ENCODE measurements at regions not wholly inside any gene's neighbourhood (a gene's known extent, or its start where the extent isn't known, plus 50 kb on each side); places are given as distances from the start of the nearest gene placed in this dataset.

GRCh38 chr4:12172198-12172973 lies 743.7 kb upstream of the HS3ST1 start:
- Mint-ChIP-seq H3K9me3 (peaks cover 22% of the 10 kb centered on the region), H3K4me3 (ENCODE audit: low read depth) (no peak overlapping the region)
- no peak for DNase-seq (ENCODE audit: low spot score)

DNA sequence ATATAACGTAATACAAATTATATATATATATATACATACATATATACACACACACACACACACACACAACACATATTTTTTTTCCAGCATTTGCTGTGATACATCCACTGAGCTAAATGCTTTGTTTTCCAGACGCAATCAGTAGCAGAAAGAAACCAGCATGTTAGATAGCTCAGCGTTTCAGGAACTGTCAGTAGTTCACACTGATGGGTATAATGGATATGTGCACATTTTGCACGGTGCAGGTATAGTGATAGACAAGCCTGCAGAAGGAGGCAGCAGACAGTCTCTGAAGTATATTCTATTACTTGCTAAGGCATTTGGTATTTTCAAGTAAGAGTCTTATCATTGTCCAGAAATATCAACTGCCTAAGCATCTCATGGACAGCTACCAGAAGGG lies 741.6 kb upstream of the HS3ST1 start:
- H3K9me3 Mint-ChIP-seq: peaks cover 16% of the 10 kb centered on the region
- no peak overlapping the region for H3K4me3 Mint-ChIP-seq (ENCODE audit: low read depth)
- H3K36me3 Mint-ChIP-seq (ENCODE audit: low read depth): no peaks in the 10 kb centered on the region
- DNase-seq (ENCODE audit: low spot score): no peak
- intact Hi-C loops (cut with micrococcal nuclease): no loop called here
- H3K27ac Mint-ChIP-seq: no peak overlapping the region
- no peaks in the 10 kb centered on the region for H3K27me3 Mint-ChIP-seq (ENCODE audit: low read depth)
- H3K4me1 Mint-ChIP-seq (ENCODE audit: low read depth): no peaks in the 10 kb centered on the region

More at GRCh38 chr4:12172198-12172973, 743.7 kb upstream of the HS3ST1 start:
- intact Hi-C loops (cut with micrococcal nuclease): no loop called here
- H3K27me3 Mint-ChIP-seq (ENCODE audit: low read depth): no peaks in the 10 kb centered on the region
- no peaks in the 10 kb centered on the region for H3K36me3 Mint-ChIP-seq (ENCODE audit: low read depth)
- no peak overlapping the region for H3K27ac Mint-ChIP-seq
- H3K4me1 Mint-ChIP-seq (ENCODE audit: low read depth): no peaks in the 10 kb centered on the region

DNA sequence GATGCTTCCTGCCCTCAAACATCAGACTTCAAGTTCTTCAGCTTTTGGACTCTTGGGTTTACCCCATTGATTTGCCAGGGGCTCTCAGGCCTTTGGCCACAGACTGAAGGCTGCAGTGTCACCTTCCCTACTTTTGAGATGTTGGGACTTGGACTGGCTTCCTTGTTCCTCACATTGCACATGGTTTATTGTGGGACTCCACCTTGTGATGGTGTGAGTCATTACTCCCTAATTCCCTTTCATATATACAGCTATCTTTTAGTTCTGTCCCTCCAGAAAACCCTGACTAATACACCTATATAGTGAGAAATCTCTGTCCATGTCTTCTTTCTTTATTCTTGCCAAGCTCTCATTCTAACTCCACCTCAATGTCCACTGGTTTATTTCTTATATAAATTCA lies 736.9 kb upstream of the HS3ST1 start:
- intact Hi-C loops (cut with micrococcal nuclease): no loop called here
- Mint-ChIP-seq H3K4me1 (ENCODE audit: low read depth) (no peaks in the 10 kb centered on the region), H3K27ac (no peak overlapping the region), H3K4me3 (ENCODE audit: low read depth) (no peak overlapping the region), H3K9me3 (peaks cover 22% of the 10 kb centered on the region), H3K36me3 (ENCODE audit: low read depth) (no peaks in the 10 kb centered on the region), H3K27me3 (ENCODE audit: low read depth) (no peaks in the 10 kb centered on the region)
- DNase-seq (ENCODE audit: low spot score): no peak

GRCh38 chr4:12146339-12146738 lies 717.6 kb upstream of the HS3ST1 start:
- intact Hi-C loops (cut with micrococcal nuclease): no loop called here
- H3K9me3 Mint-ChIP-seq: peaks cover 13% of the 10 kb centered on the region
- H3K4me1 Mint-ChIP-seq (ENCODE audit: low read depth): no peaks in the 10 kb centered on the region
- H3K27me3 Mint-ChIP-seq (ENCODE audit: low read depth): no peaks in the 10 kb centered on the region
- DNase-seq (ENCODE audit: low spot score): no peak
- no peak overlapping the region for H3K4me3 Mint-ChIP-seq (ENCODE audit: low read depth)
- no peak overlapping the region for H3K27ac Mint-ChIP-seq
- H3K36me3 Mint-ChIP-seq (ENCODE audit: low read depth): no peaks in the 10 kb centered on the region

- H3K9me3 Mint-ChIP-seq: peaks cover 9% of the 10 kb centered on the region
- intact Hi-C loops (cut with micrococcal nuclease): no loop called here
- H3K4me1 Mint-ChIP-seq (ENCODE audit: low read depth): no peaks in the 10 kb centered on the region
- no peaks in the 10 kb centered on the region for H3K27me3 Mint-ChIP-seq (ENCODE audit: low read depth)
- no peaks in the 10 kb centered on the region for H3K36me3 Mint-ChIP-seq (ENCODE audit: low read depth)
- H3K4me3 Mint-ChIP-seq (ENCODE audit: low read depth): no peak overlapping the region
- DNase-seq (ENCODE audit: low spot score): no peak
- H3K27ac Mint-ChIP-seq: no peak overlapping the region
These were observed 717.1 kb upstream of the HS3ST1 start for GRCh38 chr4:12145768-12146167.

- Mint-ChIP-seq H3K4me3 (ENCODE audit: low read depth) (no peak overlapping the region), H3K4me1 (ENCODE audit: low read depth) (no peaks in the 10 kb centered on the region), H3K27ac (no peak overlapping the region), H3K9me3 (peaks cover 9% of the 10 kb centered on the region), H3K36me3 (ENCODE audit: low read depth) (no peaks in the 10 kb centered on the region), H3K27me3 (ENCODE audit: low read depth) (no peaks in the 10 kb centered on the region)
- intact Hi-C loops (cut with micrococcal nuclease): no loop called here
- no peak for DNase-seq (ENCODE audit: low spot score)
These were observed 716.4 kb upstream of the HS3ST1 start for GRCh38 chr4:12145106-12145505.

GRCh38 chr4:12144051-12144450 lies 715.4 kb upstream of the HS3ST1 start:
- H3K27me3 Mint-ChIP-seq (ENCODE audit: low read depth): no peaks in the 10 kb centered on the region
- no peaks in the 10 kb centered on the region for H3K4me1 Mint-ChIP-seq (ENCODE audit: low read depth)
- H3K9me3 Mint-ChIP-seq: peaks cover 8% of the 10 kb centered on the region
- no peak for DNase-seq (ENCODE audit: low spot score)
- no peaks in the 10 kb centered on the region for H3K36me3 Mint-ChIP-seq (ENCODE audit: low read depth)
- H3K4me3 Mint-ChIP-seq (ENCODE audit: low read depth): no peak overlapping the region
- intact Hi-C loops (cut with micrococcal nuclease): no loop called here
- H3K27ac Mint-ChIP-seq: no peak overlapping the region

DNA sequence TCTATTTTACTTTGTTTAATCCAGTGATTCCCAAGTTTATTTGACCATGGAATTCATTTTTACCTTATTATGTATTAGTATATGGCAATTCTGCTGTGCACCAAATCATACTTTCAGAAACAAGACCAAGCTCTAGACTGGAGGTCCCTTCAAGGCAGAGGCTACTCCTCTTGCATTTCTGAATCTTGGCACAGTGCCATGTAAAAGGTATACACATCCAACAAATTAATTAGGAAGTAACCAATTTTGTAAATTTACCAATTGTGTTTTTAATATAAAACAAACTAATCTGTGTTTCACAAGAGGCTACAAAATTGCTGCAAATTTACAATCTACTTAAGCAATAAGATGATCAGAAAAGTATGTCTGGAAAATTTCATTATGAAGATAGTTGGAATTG lies 712.2 kb upstream of the HS3ST1 start:
- Mint-ChIP-seq H3K4me1 (ENCODE audit: low read depth) (no peaks in the 10 kb centered on the region), H3K27ac (no peak overlapping the region), H3K36me3 (ENCODE audit: low read depth) (no peaks in the 10 kb centered on the region), H3K27me3 (ENCODE audit: low read depth) (no peaks in the 10 kb centered on the region), H3K4me3 (ENCODE audit: low read depth) (no peak overlapping the region), H3K9me3 (peaks cover 9% of the 10 kb centered on the region)
- no peak for DNase-seq (ENCODE audit: low spot score)
- intact Hi-C loops (cut with micrococcal nuclease): no loop called here

- intact Hi-C loops (cut with micrococcal nuclease): no loop called here
- DNase-seq (ENCODE audit: low spot score): no peak
- Mint-ChIP-seq H3K4me1 (ENCODE audit: low read depth) (no peaks in the 10 kb centered on the region), H3K27me3 (ENCODE audit: low read depth) (no peaks in the 10 kb centered on the region), H3K27ac (no peak overlapping the region), H3K36me3 (ENCODE audit: low read depth) (no peaks in the 10 kb centered on the region), H3K4me3 (ENCODE audit: low read depth) (no peak overlapping the region), H3K9me3 (peaks cover 9% of the 10 kb centered on the region)
These were observed 710.6 kb upstream of the HS3ST1 start for GRCh38 chr4:12139296-12139695.

DNA sequence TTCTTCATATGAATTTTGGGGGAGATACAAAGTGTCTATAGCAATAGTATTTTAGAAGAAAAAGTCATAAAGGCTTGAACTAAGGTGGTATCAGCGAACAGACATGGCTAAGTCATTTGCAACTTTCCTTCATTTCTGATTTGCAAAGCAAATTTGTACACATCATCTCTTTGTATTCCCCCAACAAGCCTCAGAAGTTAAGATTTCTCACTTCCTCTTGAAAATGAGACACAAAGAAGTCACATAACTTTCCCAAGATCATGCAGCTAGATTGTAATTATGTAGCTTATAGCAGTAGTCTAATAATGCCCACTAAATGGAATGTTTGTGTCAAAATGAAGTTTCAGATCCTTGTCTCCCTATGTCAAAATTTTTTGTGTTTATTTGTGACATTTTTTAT lies 709.8 kb upstream of the HS3ST1 start:
- no peaks in the 10 kb centered on the region for H3K4me1 Mint-ChIP-seq (ENCODE audit: low read depth)
- no peaks in the 10 kb centered on the region for H3K27me3 Mint-ChIP-seq (ENCODE audit: low read depth)
- peaks cover 15% of the 10 kb centered on the region for H3K9me3 Mint-ChIP-seq
- H3K27ac Mint-ChIP-seq: no peak overlapping the region
- intact Hi-C loops (cut with micrococcal nuclease): no loop called here
- DNase-seq (ENCODE audit: low spot score): no peak
- no peaks in the 10 kb centered on the region for H3K36me3 Mint-ChIP-seq (ENCODE audit: low read depth)
- no peak overlapping the region for H3K4me3 Mint-ChIP-seq (ENCODE audit: low read depth)

GRCh38 chr4:12137575-12137974 lies 708.9 kb upstream of the HS3ST1 start:
- no peaks in the 10 kb centered on the region for H3K36me3 Mint-ChIP-seq (ENCODE audit: low read depth)
- no peaks in the 10 kb centered on the region for H3K4me1 Mint-ChIP-seq (ENCODE audit: low read depth)
- no peaks in the 10 kb centered on the region for H3K27me3 Mint-ChIP-seq (ENCODE audit: low read depth)
- no peak overlapping the region for H3K27ac Mint-ChIP-seq
- peaks cover 20% of the 10 kb centered on the region for H3K9me3 Mint-ChIP-seq
- no peak for DNase-seq (ENCODE audit: low spot score)
- intact Hi-C loops (cut with micrococcal nuclease): no loop called here
- no peak overlapping the region for H3K4me3 Mint-ChIP-seq (ENCODE audit: low read depth)

- intact Hi-C loops (cut with micrococcal nuclease): no loop called here
- H3K4me1 Mint-ChIP-seq (ENCODE audit: low read depth): no peaks in the 10 kb centered on the region
- no peak for DNase-seq (ENCODE audit: low spot score)
- H3K9me3 Mint-ChIP-seq: peaks cover 22% of the 10 kb centered on the region
- no peak overlapping the region for H3K27ac Mint-ChIP-seq
- no peaks in the 10 kb centered on the region for H3K27me3 Mint-ChIP-seq (ENCODE audit: low read depth)
- no peak overlapping the region for H3K4me3 Mint-ChIP-seq (ENCODE audit: low read depth)
- no peaks in the 10 kb centered on the region for H3K36me3 Mint-ChIP-seq (ENCODE audit: low read depth)
These were observed 697.8 kb upstream of the HS3ST1 start for GRCh38 chr4:12126474-12126873.

DNA sequence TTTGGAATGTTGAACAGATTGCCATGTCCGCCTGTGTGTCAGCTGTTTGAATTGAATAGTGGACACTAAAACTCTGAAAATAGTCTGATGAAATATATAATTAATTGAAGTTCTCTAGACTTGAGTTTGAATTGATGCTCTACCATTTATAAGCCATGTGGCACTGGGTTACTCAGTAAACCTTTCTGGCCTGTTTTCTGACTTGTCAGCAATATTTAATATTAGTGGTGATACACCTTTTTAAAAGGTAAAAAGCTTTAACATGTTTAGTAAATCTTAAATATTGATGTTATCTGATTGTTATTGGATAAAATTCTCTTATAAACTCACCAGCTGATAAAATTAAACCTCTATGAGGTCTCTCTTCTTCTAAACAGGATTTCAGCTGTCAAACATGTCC lies 695.4 kb upstream of the HS3ST1 start:
- intact Hi-C loops (cut with micrococcal nuclease): no loop called here
- Mint-ChIP-seq H3K4me3 (ENCODE audit: low read depth) (no peak overlapping the region), H3K36me3 (ENCODE audit: low read depth) (no peaks in the 10 kb centered on the region), H3K27ac (no peak overlapping the region), H3K4me1 (ENCODE audit: low read depth) (no peaks in the 10 kb centered on the region), H3K9me3 (peaks cover 12% of the 10 kb centered on the region), H3K27me3 (ENCODE audit: low read depth) (no peaks in the 10 kb centered on the region)
- DNase-seq (ENCODE audit: low spot score): no peak

- H3K4me3 Mint-ChIP-seq (ENCODE audit: low read depth): no peak overlapping the region
- no peak for DNase-seq (ENCODE audit: low spot score)
- no peaks in the 10 kb centered on the region for H3K36me3 Mint-ChIP-seq (ENCODE audit: low read depth)
- H3K9me3 Mint-ChIP-seq: peaks cover 9% of the 10 kb centered on the region
- no peak overlapping the region for H3K27ac Mint-ChIP-seq
- no peaks in the 10 kb centered on the region for H3K27me3 Mint-ChIP-seq (ENCODE audit: low read depth)
- intact Hi-C loops (cut with micrococcal nuclease): no loop called here
- H3K4me1 Mint-ChIP-seq (ENCODE audit: low read depth): no peaks in the 10 kb centered on the region
These were observed 695.0 kb upstream of the HS3ST1 start for GRCh38 chr4:12123707-12124106.
